ENCODE measurements at regions not wholly inside any gene's neighbourhood (a gene's known extent, or its start where the extent isn't known, plus 50 kb on each side); places are given as distances from the start of the nearest gene placed in this dataset.
A peak's percentile ranks its signal among the peaks of the same experiment; 100 is the strongest.
"Not testable (repeated sequence)": the region's sequence is repeated elsewhere in the genome, so short reads cannot be mapped to it uniquely, and the experiment has no call there.

DNA sequence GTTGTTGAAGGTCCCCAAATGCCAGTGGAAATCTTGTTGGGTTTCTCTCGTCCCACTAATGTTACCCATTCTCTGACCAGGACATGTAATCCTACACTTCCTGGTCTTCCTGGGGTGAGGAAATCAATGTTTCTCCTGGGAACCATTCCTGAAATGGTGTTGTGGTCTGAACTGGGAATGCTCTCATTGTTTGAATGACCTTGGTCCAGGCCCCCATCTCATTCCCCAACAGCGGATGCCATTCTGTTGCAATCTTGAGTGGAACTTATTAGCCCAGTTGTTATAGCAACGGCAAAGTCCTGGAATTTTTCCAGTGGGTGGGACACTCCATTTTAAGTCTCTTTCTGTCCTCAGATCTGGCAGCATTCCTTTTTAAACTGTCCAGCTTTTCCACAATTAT is 265.9 kb downstream of the RPS4Y2 start:
- Histone ChIP-seq H3K36me3 (ENCODE audit: control insufficient read depth in 3 of 3, insufficient read depth in 2 of 3, low read depth in 1 of 3, low read length in 3 of 3) (no peaks in the 10 kb centered on the region), H3K4me3 (ENCODE audit: low read depth in 1 of 3, low read length in 3 of 3) (no peak overlapping the region), H3K9me3 (ENCODE audit: control insufficient read depth in 2 of 2, insufficient read depth in 1 of 2, low read depth in 1 of 2, low read length in 1 of 2) (no peaks in the 10 kb centered on the region), H3K4me1 (ENCODE audit: control insufficient read depth in 3 of 3, insufficient read depth in 2 of 3, low read depth in 1 of 3, low read length in 2 of 3) (no peaks in the 10 kb centered on the region), H3K27ac (ENCODE audit: low read depth in 1 of 3, low read length in 2 of 3) (no peak overlapping the region), H3K27me3 (ENCODE audit: control insufficient read depth in 3 of 3, insufficient read depth in 3 of 3, low read length in 3 of 3) (no peaks in the 10 kb centered on the region)
- DNase-seq (peak in 1 of 2 donors; percentile 6), FAIRE-seq (no peak)
- WGBS, 3 donors: 36 to 71% methylated on average over 3 of the region's 3 CpGs; no CpG with 5 or more reads in 1 of the 3 donors

DNA sequence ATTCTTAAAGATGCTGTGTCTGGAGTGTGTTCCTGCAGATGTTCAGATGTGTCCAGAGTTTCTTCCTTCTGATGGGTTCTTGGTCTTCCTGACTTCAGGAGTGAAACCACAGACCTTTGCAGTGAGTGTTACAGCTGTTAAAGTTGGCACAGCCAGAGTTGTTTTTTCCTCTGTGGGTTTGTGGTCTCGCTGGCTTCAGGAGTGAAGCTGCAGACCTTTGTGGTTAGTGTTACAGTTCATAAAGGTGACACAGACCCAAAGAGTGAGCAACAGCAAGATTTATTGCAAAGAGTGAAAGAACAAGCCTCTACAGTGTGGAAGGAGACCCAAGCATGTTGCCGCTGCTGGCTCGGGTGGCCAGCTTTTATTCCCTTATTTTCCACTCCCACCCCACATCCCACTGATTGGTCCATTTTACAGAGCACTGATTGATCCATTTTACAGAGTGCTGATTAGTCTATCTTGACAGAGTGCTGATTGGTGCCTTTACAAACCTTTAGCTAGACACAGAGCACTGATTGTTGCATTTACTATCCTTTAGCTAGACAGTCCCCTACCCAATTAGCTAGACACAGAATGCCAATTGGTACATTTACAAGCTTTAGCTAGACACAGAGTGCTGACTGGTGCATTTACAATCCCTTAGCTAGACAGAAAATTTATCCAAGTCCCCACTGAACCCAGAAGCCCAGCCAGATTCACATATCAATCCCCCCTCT is 266.6 kb downstream of the RPS4Y2 start:
- 55 to 70% methylated on average over 3 of the region's 3 CpGs; no CpG with 5 or more reads in 1 of the 3 donors for WGBS, 3 donors
- Histone ChIP-seq H3K36me3 (ENCODE audit: control insufficient read depth in 3 of 3, insufficient read depth in 2 of 3, low read depth in 1 of 3, low read length in 3 of 3) (no peaks in the 10 kb centered on the region), H3K4me3 (ENCODE audit: low read depth in 1 of 3, low read length in 3 of 3) (no peak overlapping the region), H3K4me1 (ENCODE audit: control insufficient read depth in 3 of 3, insufficient read depth in 2 of 3, low read depth in 1 of 3, low read length in 2 of 3) (no peaks in the 10 kb centered on the region), H3K27ac (ENCODE audit: low read depth in 1 of 3, low read length in 2 of 3) (no peak overlapping the region), H3K27me3 (ENCODE audit: control insufficient read depth in 3 of 3, insufficient read depth in 3 of 3, low read length in 3 of 3) (no peaks in the 10 kb centered on the region), H3K9me3 (ENCODE audit: control insufficient read depth in 2 of 2, insufficient read depth in 1 of 2, low read depth in 1 of 2, low read length in 1 of 2) (no peaks in the 10 kb centered on the region)
- DNase-seq (no peak), FAIRE-seq (no peak)

DNA sequence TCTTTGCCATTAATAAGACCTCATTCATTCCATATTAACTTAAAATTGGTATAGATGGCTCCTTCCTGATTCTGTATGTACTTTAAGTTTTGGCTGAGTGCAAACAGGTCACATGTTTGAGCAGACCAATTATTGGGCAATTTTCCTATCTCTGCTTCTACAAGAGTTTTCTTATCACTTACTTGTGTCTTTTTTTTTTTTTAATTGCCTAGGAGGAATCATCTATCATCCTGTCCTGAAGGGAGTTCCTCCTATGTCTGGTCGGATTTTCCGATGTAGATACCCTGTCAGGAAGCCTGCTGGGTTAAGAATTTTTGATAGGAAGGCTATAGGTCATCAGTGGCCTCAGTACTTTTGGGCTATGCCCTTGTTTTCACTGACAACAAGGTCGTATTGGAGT is 268.0 kb downstream of the RPS4Y2 start:
- no peak overlapping the region for H3K27ac ChIP-seq (ENCODE audit: low read depth in 1 of 3, low read length in 2 of 3)
- H3K9me3 ChIP-seq (ENCODE audit: control insufficient read depth in 2 of 2, insufficient read depth in 1 of 2, low read depth in 1 of 2, low read length in 1 of 2): no peaks in the 10 kb centered on the region
- WGBS, 3 donors: 19 to 35% methylated on average over 3 of the region's 3 CpGs; no CpG with 5 or more reads in 1 of the 3 donors
- DNase-seq (peak in 1 of 2 donors; percentile 13), FAIRE-seq (no peak)
- no peaks in the 10 kb centered on the region for H3K36me3 ChIP-seq (ENCODE audit: control insufficient read depth in 3 of 3, insufficient read depth in 2 of 3, low read depth in 1 of 3, low read length in 3 of 3)
- no peaks in the 10 kb centered on the region for H3K27me3 ChIP-seq (ENCODE audit: control insufficient read depth in 3 of 3, insufficient read depth in 3 of 3, low read length in 3 of 3)
- no peak overlapping the region for H3K4me3 ChIP-seq (ENCODE audit: low read depth in 1 of 3, low read length in 3 of 3)
- H3K4me1 ChIP-seq (ENCODE audit: control insufficient read depth in 3 of 3, insufficient read depth in 2 of 3, low read depth in 1 of 3, low read length in 2 of 3): no peaks in the 10 kb centered on the region

DNA sequence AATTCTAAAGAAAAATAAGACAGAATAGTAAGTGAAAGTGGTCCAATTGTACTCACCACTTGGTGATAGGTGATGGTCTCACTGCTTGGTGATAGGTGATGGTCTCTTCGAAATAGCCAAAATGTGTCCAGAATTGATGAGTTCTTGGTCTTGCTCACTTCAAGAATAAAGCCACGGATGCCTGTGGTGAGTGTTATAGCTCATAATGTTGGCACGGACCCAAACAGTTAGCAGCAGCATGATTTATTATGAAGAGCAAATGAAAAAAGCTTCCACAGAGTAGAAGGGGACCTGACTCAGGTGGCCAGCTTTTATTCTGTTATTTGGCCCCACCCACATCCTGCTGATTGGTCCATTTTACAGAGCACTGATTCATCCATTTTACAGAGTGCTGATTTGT is 272.6 kb downstream of the RPS4Y2 start:
- no peaks in the 10 kb centered on the region for H3K36me3 ChIP-seq (ENCODE audit: control insufficient read depth in 3 of 3, insufficient read depth in 2 of 3, low read depth in 1 of 3, low read length in 3 of 3)
- DNase-seq: no peak
- no peaks in the 10 kb centered on the region for H3K4me1 ChIP-seq (ENCODE audit: control insufficient read depth in 3 of 3, insufficient read depth in 2 of 3, low read depth in 1 of 3, low read length in 2 of 3)
- no peaks in the 10 kb centered on the region for H3K27me3 ChIP-seq (ENCODE audit: control insufficient read depth in 3 of 3, insufficient read depth in 3 of 3, low read length in 3 of 3)
- no peak for FAIRE-seq
- H3K9me3 ChIP-seq (ENCODE audit: control insufficient read depth in 2 of 2, insufficient read depth in 1 of 2, low read depth in 1 of 2, low read length in 1 of 2): no peaks in the 10 kb centered on the region
- 41 to 57% methylated on average over 3 of the region's 3 CpGs; no CpG with 5 or more reads in 1 of the 3 donors for WGBS, 3 donors
- no peak overlapping the region for H3K27ac ChIP-seq (ENCODE audit: low read depth in 1 of 3, low read length in 2 of 3)
- H3K4me3 ChIP-seq (ENCODE audit: low read depth in 1 of 3, low read length in 3 of 3): no peak overlapping the region

DNA sequence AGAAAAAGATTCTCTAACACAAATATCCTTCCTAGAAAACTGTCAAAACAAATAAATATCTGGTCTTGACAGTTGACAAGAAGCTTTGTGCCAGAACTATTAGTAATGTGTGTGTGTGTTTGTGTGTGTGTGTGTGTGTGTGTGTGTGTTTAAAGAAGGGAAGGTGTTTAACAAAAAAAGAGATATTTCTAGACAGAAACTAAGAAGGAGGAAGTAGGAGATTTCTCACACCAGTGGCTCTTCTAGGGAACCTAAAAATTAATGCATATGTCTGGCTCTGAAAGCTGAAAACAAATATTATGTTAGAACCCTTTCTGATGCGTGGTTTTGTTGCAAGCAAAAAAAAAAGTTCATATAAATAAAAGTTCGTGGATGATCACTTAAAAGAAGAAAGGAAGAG is 277.5 kb downstream of the RPS4Y2 start:
- 35 to 74% methylated on average over 2 of the region's 2 CpGs; no CpG with 5 or more reads in 1 of the 3 donors for WGBS, 3 donors
- FAIRE-seq (no peak), DNase-seq (no peak)

DNA sequence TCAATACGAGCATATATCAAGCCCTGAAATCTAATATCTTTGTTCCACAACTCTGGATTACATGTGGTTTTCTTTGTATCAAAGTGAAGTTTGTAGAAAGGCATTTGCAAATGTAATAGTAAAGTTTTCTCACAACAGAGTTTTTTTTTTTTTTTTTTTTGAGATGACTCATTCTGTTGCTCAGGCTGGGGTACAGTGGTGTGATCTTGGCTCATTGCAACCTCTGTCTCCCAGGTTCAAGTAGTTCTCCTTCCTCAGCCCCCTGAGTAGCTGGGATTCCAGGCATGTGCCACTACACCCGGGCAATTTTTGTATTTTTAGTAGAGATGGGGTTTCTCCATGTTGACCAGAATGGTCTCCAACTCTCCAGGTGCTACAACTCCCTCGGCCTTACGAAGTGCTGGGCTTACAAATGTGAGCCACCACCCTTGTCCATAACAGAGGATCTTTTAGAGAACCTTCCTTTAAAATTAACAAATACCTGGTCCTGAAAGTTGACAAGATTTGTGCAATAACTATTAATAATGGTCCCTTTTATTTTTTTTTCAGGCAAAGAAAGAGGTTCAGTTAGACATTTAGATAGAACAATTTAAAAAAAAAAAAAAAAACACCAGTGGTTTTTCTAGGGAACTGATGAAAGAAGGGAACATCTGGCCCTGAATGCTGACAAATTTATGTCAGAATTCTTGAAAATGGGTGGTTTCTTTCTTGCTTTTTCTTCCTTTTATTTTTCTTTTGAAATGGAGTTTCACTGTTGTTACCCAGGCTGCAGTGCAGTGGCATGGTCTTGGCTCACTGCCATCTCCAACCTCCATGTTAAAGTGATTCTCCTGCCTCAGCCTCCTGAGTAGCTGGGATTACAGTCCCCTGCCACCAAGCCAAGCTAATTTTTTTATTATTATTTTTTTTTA is 278.5 kb downstream of the RPS4Y2 start:
- Histone ChIP-seq H3K36me3 (ENCODE audit: control insufficient read depth in 3 of 3, insufficient read depth in 2 of 3, low read depth in 1 of 3, low read length in 3 of 3) (no peaks in the 10 kb centered on the region), H3K27ac (ENCODE audit: low read depth in 1 of 3, low read length in 2 of 3) (no peak overlapping the region), H3K4me1 (ENCODE audit: control insufficient read depth in 3 of 3, insufficient read depth in 2 of 3, low read depth in 1 of 3, low read length in 2 of 3) (no peaks in the 10 kb centered on the region), H3K27me3 (ENCODE audit: control insufficient read depth in 3 of 3, insufficient read depth in 3 of 3, low read length in 3 of 3) (no peaks in the 10 kb centered on the region), H3K4me3 (ENCODE audit: low read depth in 1 of 3, low read length in 3 of 3) (no peak overlapping the region), H3K9me3 (ENCODE audit: control insufficient read depth in 2 of 2, insufficient read depth in 1 of 2, low read depth in 1 of 2, low read length in 1 of 2) (no peaks in the 10 kb centered on the region)
- FAIRE-seq (no peak), DNase-seq (no peak)
- WGBS, 3 donors: 17 to 87% (median 68%) methylated on average over 1 to 4 of the region's 4 CpGs

More for the DNA sequence above, 277.5 kb downstream of the RPS4Y2 start:
- Histone ChIP-seq H3K27ac (ENCODE audit: low read depth in 1 of 3, low read length in 2 of 3) (no peak overlapping the region), H3K4me3 (ENCODE audit: low read depth in 1 of 3, low read length in 3 of 3) (no peak overlapping the region), H3K4me1 (ENCODE audit: control insufficient read depth in 3 of 3, insufficient read depth in 2 of 3, low read depth in 1 of 3, low read length in 2 of 3) (no peaks in the 10 kb centered on the region), H3K9me3 (ENCODE audit: control insufficient read depth in 2 of 2, insufficient read depth in 1 of 2, low read depth in 1 of 2, low read length in 1 of 2) (no peaks in the 10 kb centered on the region), H3K36me3 (ENCODE audit: control insufficient read depth in 3 of 3, insufficient read depth in 2 of 3, low read depth in 1 of 3, low read length in 3 of 3) (no peaks in the 10 kb centered on the region), H3K27me3 (ENCODE audit: control insufficient read depth in 3 of 3, insufficient read depth in 3 of 3, low read length in 3 of 3) (no peaks in the 10 kb centered on the region)

DNA sequence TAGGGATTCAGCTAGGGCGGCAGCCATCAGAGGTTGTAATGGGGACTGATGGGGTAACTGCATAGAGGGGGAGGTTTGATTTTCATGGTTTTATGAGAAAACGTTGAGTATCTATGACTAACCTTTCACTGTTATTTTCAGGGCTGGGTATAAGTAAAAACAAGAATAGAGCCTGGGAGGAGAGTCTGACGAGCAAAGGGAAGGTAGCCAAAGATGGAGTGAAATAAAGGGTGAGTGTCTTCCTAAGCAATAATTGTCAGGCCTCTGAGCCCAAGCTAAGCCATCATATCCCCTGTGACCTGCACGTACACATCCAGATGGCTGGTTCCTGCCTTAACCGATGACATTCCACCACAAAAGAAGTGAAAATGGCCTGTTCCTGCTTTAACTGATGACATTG is 281.5 kb downstream of the RPS4Y2 start:
- not testable (repeated sequence) for H3K9me3 ChIP-seq (ENCODE audit: control insufficient read depth in 2 of 2, insufficient read depth in 1 of 2, low read depth in 1 of 2, low read length in 1 of 2); FAIRE-seq; H3K36me3 ChIP-seq (ENCODE audit: control insufficient read depth in 3 of 3, insufficient read depth in 2 of 3, low read depth in 1 of 3, low read length in 3 of 3); H3K4me3 ChIP-seq (ENCODE audit: low read depth in 1 of 3, low read length in 3 of 3); H3K27ac ChIP-seq (ENCODE audit: low read depth in 1 of 3, low read length in 2 of 3); H3K4me1 ChIP-seq (ENCODE audit: control insufficient read depth in 3 of 3, insufficient read depth in 2 of 3, low read depth in 1 of 3, low read length in 2 of 3); DNase-seq; H3K27me3 ChIP-seq (ENCODE audit: control insufficient read depth in 3 of 3, insufficient read depth in 3 of 3, low read length in 3 of 3)
- WGBS, 3 donors: 71 to 90% methylated on average over 5 of the region's 5 CpGs; no CpG with 5 or more reads in 1 of the 3 donors

DNA sequence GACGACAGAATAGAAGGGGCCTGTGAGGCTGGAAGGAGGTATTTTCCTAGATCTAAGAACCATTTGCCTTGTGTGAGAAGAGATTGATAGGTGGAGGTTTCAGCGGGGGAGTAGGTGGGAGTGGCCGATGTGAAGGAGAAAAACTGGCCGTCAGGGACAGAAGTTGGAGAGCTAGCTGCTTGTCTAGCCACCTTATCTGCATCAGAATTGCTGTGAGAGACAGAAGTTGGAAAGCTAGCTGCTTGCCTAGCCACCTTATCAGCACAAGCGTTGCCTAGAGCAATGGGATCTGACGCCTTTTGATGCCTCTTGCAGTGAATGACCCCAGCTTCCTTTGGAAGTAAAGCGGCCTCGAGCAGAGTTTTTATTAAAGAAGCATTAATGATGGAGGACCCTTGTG is 283.9 kb downstream of the RPS4Y2 start:
- Histone ChIP-seq H3K27ac (ENCODE audit: low read depth in 1 of 3, low read length in 2 of 3) (no peak overlapping the region), H3K27me3 (ENCODE audit: control insufficient read depth in 3 of 3, insufficient read depth in 3 of 3, low read length in 3 of 3) (no peaks in the 10 kb centered on the region), H3K4me3 (ENCODE audit: low read depth in 1 of 3, low read length in 3 of 3) (no peak overlapping the region), H3K36me3 (ENCODE audit: control insufficient read depth in 3 of 3, insufficient read depth in 2 of 3, low read depth in 1 of 3, low read length in 3 of 3) (no peaks in the 10 kb centered on the region), H3K9me3 (ENCODE audit: control insufficient read depth in 2 of 2, insufficient read depth in 1 of 2, low read depth in 1 of 2, low read length in 1 of 2) (no peaks in the 10 kb centered on the region), H3K4me1 (ENCODE audit: control insufficient read depth in 3 of 3, insufficient read depth in 2 of 3, low read depth in 1 of 3, low read length in 2 of 3) (no peaks in the 10 kb centered on the region)
- 55 to 81% methylated on average over 8 of the region's 8 CpGs; no CpG with 5 or more reads in 1 of the 3 donors for WGBS, 3 donors
- no peak for FAIRE-seq
- DNase-seq: no peak

Measured in small intestine (tissue), 7 donors.